Peyer's patch (tissue), 4 donors: ENCODE measurements at regions not wholly inside any gene's neighbourhood (a gene's known extent, or its start where the extent isn't known, plus 50 kb on each side); places are given as distances from the start of the nearest gene placed in this dataset.

ENCODE experiments used
- POLR2A ChIP-seq, 2 donors: fragments of 450-650 bp; IDR thresholded peaks; one replicate each; pipeline ENCODE4 v1.5.1; 2017; ENCODE audit warnings: antibody characterized with exemption in 2 of 2, mild to moderate bottlenecking in 2 of 2, moderate library complexity in 2 of 2
- TF ChIP-seq, protein P1 (sequence below), 6 experiments: fragments of 450-650 bp in 4 of 6; fragments of 200-600 bp in 2 of 6; sonication (generic) in 1 of 6; IDR thresholded peaks; one replicate each; pipeline ENCODE4 v1.5.1; 2017 to 2019; ENCODE audit warnings: antibody characterized with exemption in 6 of 6, mild to moderate bottlenecking in 3 of 6, moderate library complexity in 1 of 6

DNA sequence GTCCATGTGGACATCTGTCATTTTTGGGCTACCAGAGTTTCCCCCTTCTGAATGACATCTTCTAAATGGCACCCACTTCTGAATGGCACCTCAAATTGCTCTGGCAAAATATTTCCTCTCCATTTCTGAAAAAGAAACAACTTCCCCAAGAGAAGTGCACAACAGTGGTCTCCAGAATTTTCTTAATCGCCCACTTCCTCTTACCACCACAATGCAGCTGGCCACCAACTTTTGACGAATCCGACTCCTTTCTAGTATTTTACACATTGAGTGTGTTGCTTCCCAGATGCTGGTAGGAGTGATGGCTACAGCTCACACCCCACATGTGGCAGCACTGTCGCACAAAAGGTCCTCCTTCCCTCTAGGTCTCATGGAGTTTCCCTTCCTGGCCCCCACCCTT lies 216.1 kb downstream of the FOXA2 start:
- no peak for TF ChIP-seq POLR2A (IDR thresholded peaks at IDR 0.05)
- TF ChIP-seq, protein P1, sequence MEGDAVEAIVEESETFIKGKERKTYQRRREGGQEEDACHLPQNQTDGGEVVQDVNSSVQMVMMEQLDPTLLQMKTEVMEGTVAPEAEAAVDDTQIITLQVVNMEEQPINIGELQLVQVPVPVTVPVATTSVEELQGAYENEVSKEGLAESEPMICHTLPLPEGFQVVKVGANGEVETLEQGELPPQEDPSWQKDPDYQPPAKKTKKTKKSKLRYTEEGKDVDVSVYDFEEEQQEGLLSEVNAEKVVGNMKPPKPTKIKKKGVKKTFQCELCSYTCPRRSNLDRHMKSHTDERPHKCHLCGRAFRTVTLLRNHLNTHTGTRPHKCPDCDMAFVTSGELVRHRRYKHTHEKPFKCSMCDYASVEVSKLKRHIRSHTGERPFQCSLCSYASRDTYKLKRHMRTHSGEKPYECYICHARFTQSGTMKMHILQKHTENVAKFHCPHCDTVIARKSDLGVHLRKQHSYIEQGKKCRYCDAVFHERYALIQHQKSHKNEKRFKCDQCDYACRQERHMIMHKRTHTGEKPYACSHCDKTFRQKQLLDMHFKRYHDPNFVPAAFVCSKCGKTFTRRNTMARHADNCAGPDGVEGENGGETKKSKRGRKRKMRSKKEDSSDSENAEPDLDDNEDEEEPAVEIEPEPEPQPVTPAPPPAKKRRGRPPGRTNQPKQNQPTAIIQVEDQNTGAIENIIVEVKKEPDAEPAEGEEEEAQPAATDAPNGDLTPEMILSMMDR (IDR thresholded peaks at IDR 0.05), result no peak
